A549 (cell line): ENCODE measurements at regions not wholly inside any gene's neighbourhood (a gene's known extent, or its start where the extent isn't known, plus 50 kb on each side); places are given as distances from the start of the nearest gene placed in this dataset.

Experiments
- ATAC-seq, 2 experiments: fragments of 200-7000 bp in 1 of 2; fragments of >200 bp in 1 of 2; cut with Nextera tagmentation in 1 of 2; cut with Tn5 transposase in 1 of 2; 3 replicates each; pipeline versions ENCODE4 v1.8.0 to v1.9.1; 2018 to 2020; ENCODE audit warnings: mild to moderate bottlenecking in 1 of 2, moderate library complexity in 1 of 2
- CTCF ChIA-PET: fragments of 300-600 bp; sonication (Branson Sonifier 250); formaldehyde crosslinking; extraction: SDS; loops from one replicate; lab custom pipeline; 2021; ENCODE audit warnings: antibody characterized with exemption, inconsistent platforms; lab: Yijun Ruan, JAX
- POLR2A ChIA-PET: fragments of 350-600 bp; formaldehyde crosslinking; extraction: SDS; loops from one replicate; lab custom pipeline; 2021; ENCODE audit warnings: antibody characterized with exemption, inconsistent platforms; lab: Yijun Ruan, JAX
- DNase-seq, 2 experiments: peaks; one replicate each; pipeline versions ENCODE4 v3.0.0 to v3.0.0-alpha.2; 2011 to 2016; ENCODE audit warnings: low read depth in 1 of 2, low spot score in 1 of 2
- FAIRE-seq: peaks from 2 replicates; lab custom pipeline; 2011; peaks lifted over from hg19 to GRCh38; lab: Jason Lieb, UNC
- H3K27ac ChIP-seq, 2 experiments: fragments of >200 bp; sonication (Bioruptor Twin); formaldehyde crosslinking; 3 replicates each; pipeline ENCODE4 v1.5.1; 2016 to 2017
- H3K4me1 ChIP-seq: fragments of >200 bp; sonication (Bioruptor Twin); formaldehyde crosslinking; 3 replicates; pipeline ENCODE4 v1.6.1; 2016
- H3K4me2 ChIP-seq: fragments of >200 bp; sonication (Bioruptor Twin); formaldehyde crosslinking; 3 replicates; pipeline ENCODE4 v1.6.1; 2016
- H3K4me3 ChIP-seq: fragments of >200 bp; sonication (Bioruptor Twin); formaldehyde crosslinking; 3 replicates; pipeline ENCODE4 v1.5.1; 2016
- H3K9me3 ChIP-seq: fragments of >200 bp; sonication (Bioruptor Twin); formaldehyde crosslinking; 3 replicates; pipeline ENCODE4 v1.6.1; 2016
- CEBPB ChIP-seq, 2 experiments: fragments of >200 bp in 1 of 2; sonication (Bioruptor Twin) in 1 of 2; formaldehyde crosslinking in 1 of 2; IDR thresholded peaks; 2 replicates each; pipeline ENCODE4 v1.6.1; 2012 to 2016
- EHF ChIP-seq: fragments of 250-450 bp; sonication (Bioruptor Pico); IDR thresholded peaks from 2 replicates; pipeline ENCODE4 v1.5.0; 2020; ENCODE audit warnings: mild to moderate bottlenecking
- EHMT2 ChIP-seq: fragments of 200-600 bp; sonication (generic); IDR thresholded peaks from 2 replicates; pipeline ENCODE4 v1.6.1; 2016; ENCODE audit warnings: antibody characterized with exemption, low read depth, mild to moderate bottlenecking, moderate library complexity
- ESRRA ChIP-seq: fragments of 150-350 bp; IDR thresholded peaks from 2 replicates; pipeline ENCODE4 v1.6.1; 2014; ENCODE audit warnings: mild to moderate bottlenecking, low read length, borderline replicate concordance
- FOSB ChIP-seq: fragments of 250-450 bp; sonication (Bioruptor Pico); IDR thresholded peaks from 2 replicates; pipeline ENCODE4 v1.5.0; 2020; ENCODE audit warnings: mild to moderate bottlenecking, moderate library complexity
- FOSL2 ChIP-seq, 2 experiments: fragments of 450-650 bp in 1 of 2; fragments of >200 bp in 1 of 2; sonication (Bioruptor Twin) in 1 of 2; formaldehyde crosslinking; IDR thresholded peaks; 2 replicates each; pipeline versions ENCODE4 v1.5.0 to v1.6.1; 2016 to 2020; ENCODE audit warnings: mild to moderate bottlenecking in 1 of 2, moderate library complexity in 1 of 2
- GATA3 ChIP-seq: IDR thresholded peaks from 2 replicates; pipeline ENCODE4 v1.6.1; 2012; ENCODE audit warnings: borderline replicate concordance
- HEYL ChIP-seq: fragments of 250-450 bp; sonication (Bioruptor Pico); IDR thresholded peaks from 2 replicates; pipeline ENCODE4 v1.8.0; 2021; ENCODE audit warnings: mild to moderate bottlenecking, moderate library complexity
- HOXA7 ChIP-seq: fragments of 250-450 bp; sonication (Bioruptor Pico); IDR thresholded peaks from 2 replicates; pipeline ENCODE4 v1.5.0; 2020; ENCODE audit warnings: mild to moderate bottlenecking, moderate library complexity
- JUN ChIP-seq, 2 experiments: fragments of >200 bp; sonication (Bioruptor Twin); formaldehyde crosslinking; IDR thresholded peaks; 2 replicates in 1 of 2; 3 replicates in 1 of 2; pipeline ENCODE4 v1.6.1; 2016 to 2017
- KDM1A ChIP-seq: fragments of 200-600 bp; sonication (generic); IDR thresholded peaks from 2 replicates; pipeline ENCODE4 v1.6.1; 2016; ENCODE audit warnings: low read depth, mild to moderate bottlenecking
- KDM5A ChIP-seq: fragments of 200-600 bp; sonication (generic); IDR thresholded peaks from 2 replicates; pipeline ENCODE4 v1.6.1; 2016; ENCODE audit warnings: antibody characterized with exemption, mild to moderate bottlenecking
- NFE2L2 ChIP-seq: fragments of 150-350 bp; conservative IDR thresholded peaks from 2 replicates; pipeline ENCODE4 v1.6.1; 2014; ENCODE audit warnings: low read length
- NPAS2 ChIP-seq: fragments of 250-450 bp; sonication (Bioruptor Pico); IDR thresholded peaks from 2 replicates; pipeline ENCODE4 v1.8.0; 2022; ENCODE audit warnings: mild to moderate bottlenecking, moderate library complexity, borderline replicate concordance
- NR3C1 ChIP-seq: fragments of >200 bp; sonication (Bioruptor Twin); formaldehyde crosslinking; IDR thresholded peaks from 3 replicates; pipeline ENCODE4 v1.6.1; 2017
- POLR2A ChIP-seq: IDR thresholded peaks from 2 replicates; pipeline ENCODE4 v1.6.1; 2012; ENCODE audit warnings: mild to moderate bottlenecking, low read length
- RAD21 ChIP-seq, 2 experiments: fragments of >200 bp in 1 of 2; sonication (Bioruptor Twin) in 1 of 2; formaldehyde crosslinking in 1 of 2; IDR thresholded peaks in 1 of 2; conservative IDR thresholded peaks in 1 of 2; 2 replicates in 1 of 2; 3 replicates in 1 of 2; pipeline ENCODE4 v1.6.1; 2012 to 2018; ENCODE audit warnings: inconsistent platforms in 1 of 2
- RFX5 ChIP-seq: fragments of 450-650 bp; IDR thresholded peaks from 2 replicates; pipeline ENCODE4 v1.7.1; 2014; ENCODE audit warnings: antibody characterized with exemption, mild to moderate bottlenecking, moderate library complexity
- RNF2 ChIP-seq: fragments of 200-600 bp; sonication (generic); IDR thresholded peaks from 2 replicates; pipeline ENCODE4 v1.6.1; 2016; ENCODE audit warnings: low read depth, mild to moderate bottlenecking, antibody characterized with exemption, moderate library complexity, borderline replicate concordance
- SMC3 ChIP-seq: fragments of >200 bp; sonication (Bioruptor Twin); formaldehyde crosslinking; IDR thresholded peaks from 3 replicates; pipeline ENCODE4 v1.6.1; 2018; ENCODE audit warnings: inconsistent platforms
- SREBF2 ChIP-seq: fragments of 450-650 bp; IDR thresholded peaks from 2 replicates; pipeline ENCODE4 v1.6.1; 2014; ENCODE audit warnings: mild to moderate bottlenecking, moderate library complexity
- TP53 ChIP-seq: fragments of 250-450 bp; sonication (Bioruptor Pico); IDR thresholded peaks from 2 replicates; pipeline ENCODE4 v1.5.0; 2021; ENCODE audit warnings: mild to moderate bottlenecking, moderate library complexity
- ZC3H11A ChIP-seq: fragments of 450-650 bp; IDR thresholded peaks from 2 replicates; pipeline ENCODE4 v1.6.1; 2014; ENCODE audit warnings: antibody characterized with exemption, mild to moderate bottlenecking
- WGBS: methylation state at CpG from one replicate; pipeline ENCODE4 v1.1.6; 2017; ENCODE audit errors: missing lambda C conversion rate; 5-methylcytosine and 5-hydroxymethylcytosine counted together
- TF ChIP-seq, protein P1 (sequence below): fragments of 250-450 bp; sonication (Bioruptor Pico); IDR thresholded peaks from 2 replicates; pipeline ENCODE4 v1.5.0; 2020; ENCODE audit warnings: low read depth, mild to moderate bottlenecking, moderate library complexity
- TF ChIP-seq, protein P2 (sequence below): fragments of >200 bp; sonication (Bioruptor Twin); formaldehyde crosslinking; IDR thresholded peaks from 2 replicates; pipeline ENCODE4 v1.6.1; 2016
- TF ChIP-seq, protein P3 (sequence below): fragments of 200-600 bp; sonication (generic); IDR thresholded peaks from 2 replicates; pipeline ENCODE4 v1.6.1; 2016; ENCODE audit warnings: antibody characterized with exemption, mild to moderate bottlenecking, moderate library complexity
- TF ChIP-seq, protein P4 (sequence below): fragments of >200 bp; sonication (Bioruptor Twin); formaldehyde crosslinking; IDR thresholded peaks from 3 replicates; pipeline ENCODE4 v1.5.1; 2016
- TF ChIP-seq, protein P5 (sequence below): fragments of 150-350 bp; IDR thresholded peaks from 2 replicates; pipeline ENCODE4 v1.6.1; 2014; ENCODE audit warnings: low read depth, mild to moderate bottlenecking, low read length

DNA sequence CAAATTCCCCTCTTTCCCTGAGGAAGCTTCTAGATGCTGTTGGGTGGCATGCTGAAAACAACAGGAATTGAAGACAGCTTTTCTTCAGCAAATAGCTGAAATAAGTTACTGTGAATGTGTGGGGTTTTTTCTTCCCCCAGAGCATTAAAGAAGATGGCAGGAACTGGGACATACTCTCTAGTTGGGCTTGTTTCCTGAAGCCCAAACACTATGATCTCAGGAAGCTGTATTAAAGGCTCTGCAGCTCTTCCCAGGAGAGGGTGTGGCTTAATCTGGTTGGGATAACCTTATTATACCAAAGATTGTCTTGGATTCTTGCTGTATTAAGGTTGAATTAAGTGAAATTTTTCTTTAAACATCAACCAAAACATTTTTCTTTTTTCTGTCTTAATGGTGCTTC lies 64.9 kb upstream of the LMO4 start:
- FAIRE-seq = no peak

DNA sequence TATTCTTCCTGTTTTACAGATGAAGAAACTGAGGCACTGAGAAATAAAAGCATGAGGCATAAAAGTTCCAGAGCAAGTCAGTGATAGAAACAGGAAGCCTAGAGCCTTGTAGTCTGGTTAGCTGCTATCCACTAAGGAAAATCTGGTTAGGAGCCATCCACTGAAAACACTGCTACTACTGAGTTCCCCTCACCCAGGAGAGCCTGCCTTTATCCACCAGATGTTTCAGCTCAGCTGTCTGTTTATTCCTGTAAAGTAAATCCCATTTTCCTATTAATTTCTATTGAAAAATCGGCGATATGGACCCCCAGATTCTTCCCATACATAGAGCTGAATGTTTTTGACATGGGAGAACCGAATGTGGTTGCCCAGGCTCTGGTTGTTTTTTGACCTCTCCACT lies 63.7 kb upstream of the LMO4 start:
- WGBS = 2% methylated on average over 3 of the region's 3 CpGs
- TF ChIP-seq, protein P1, sequence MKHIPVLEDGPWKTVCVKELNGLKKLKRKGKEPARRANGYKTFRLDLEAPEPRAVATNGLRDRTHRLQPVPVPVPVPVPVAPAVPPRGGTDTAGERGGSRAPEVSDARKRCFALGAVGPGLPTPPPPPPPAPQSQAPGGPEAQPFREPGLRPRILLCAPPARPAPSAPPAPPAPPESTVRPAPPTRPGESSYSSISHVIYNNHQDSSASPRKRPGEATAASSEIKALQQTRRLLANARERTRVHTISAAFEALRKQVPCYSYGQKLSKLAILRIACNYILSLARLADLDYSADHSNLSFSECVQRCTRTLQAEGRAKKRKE (CRISPR knock-in tag) = no peak
- TF ChIP-seq NPAS2 (no peak), NR3C1 (no peak), RNF2 (no peak), TP53 (CRISPR knock-in tag) (no peak), SMC3 (no peak)
- TF ChIP-seq, all 56 proteins: peak for 0
- Histone ChIP-seq H3K4me2 (no peak overlapping the region), H3K4me3 (no peak overlapping the region), H3K4me1 (no peaks in the 10 kb centered on the region), H3K9me3 (no peaks in the 10 kb centered on the region), H3K27ac (no peak overlapping the region)
- FAIRE-seq = no peak
- ChIA-PET POLR2A (no interaction called here), CTCF (no interaction called here)
- no peak for DNase-seq
- no peak for ATAC-seq

More for the DNA sequence above, 64.9 kb upstream of the LMO4 start:
- Histone ChIP-seq H3K9me3 (no peaks in the 10 kb centered on the region), H3K27ac (no peak overlapping the region), H3K4me3 (no peak overlapping the region), H3K4me1 (no peaks in the 10 kb centered on the region)
- ATAC-seq = no peak
- ChIA-PET CTCF (no interaction called here), POLR2A (no interaction called here)
- no peak for DNase-seq
- TF ChIP-seq, protein P2, sequence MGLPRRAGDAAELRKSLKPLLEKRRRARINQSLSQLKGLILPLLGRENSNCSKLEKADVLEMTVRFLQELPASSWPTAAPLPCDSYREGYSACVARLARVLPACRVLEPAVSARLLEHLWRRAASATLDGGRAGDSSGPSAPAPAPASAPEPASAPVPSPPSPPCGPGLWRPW = no peak
- TF ChIP-seq, protein P3, sequence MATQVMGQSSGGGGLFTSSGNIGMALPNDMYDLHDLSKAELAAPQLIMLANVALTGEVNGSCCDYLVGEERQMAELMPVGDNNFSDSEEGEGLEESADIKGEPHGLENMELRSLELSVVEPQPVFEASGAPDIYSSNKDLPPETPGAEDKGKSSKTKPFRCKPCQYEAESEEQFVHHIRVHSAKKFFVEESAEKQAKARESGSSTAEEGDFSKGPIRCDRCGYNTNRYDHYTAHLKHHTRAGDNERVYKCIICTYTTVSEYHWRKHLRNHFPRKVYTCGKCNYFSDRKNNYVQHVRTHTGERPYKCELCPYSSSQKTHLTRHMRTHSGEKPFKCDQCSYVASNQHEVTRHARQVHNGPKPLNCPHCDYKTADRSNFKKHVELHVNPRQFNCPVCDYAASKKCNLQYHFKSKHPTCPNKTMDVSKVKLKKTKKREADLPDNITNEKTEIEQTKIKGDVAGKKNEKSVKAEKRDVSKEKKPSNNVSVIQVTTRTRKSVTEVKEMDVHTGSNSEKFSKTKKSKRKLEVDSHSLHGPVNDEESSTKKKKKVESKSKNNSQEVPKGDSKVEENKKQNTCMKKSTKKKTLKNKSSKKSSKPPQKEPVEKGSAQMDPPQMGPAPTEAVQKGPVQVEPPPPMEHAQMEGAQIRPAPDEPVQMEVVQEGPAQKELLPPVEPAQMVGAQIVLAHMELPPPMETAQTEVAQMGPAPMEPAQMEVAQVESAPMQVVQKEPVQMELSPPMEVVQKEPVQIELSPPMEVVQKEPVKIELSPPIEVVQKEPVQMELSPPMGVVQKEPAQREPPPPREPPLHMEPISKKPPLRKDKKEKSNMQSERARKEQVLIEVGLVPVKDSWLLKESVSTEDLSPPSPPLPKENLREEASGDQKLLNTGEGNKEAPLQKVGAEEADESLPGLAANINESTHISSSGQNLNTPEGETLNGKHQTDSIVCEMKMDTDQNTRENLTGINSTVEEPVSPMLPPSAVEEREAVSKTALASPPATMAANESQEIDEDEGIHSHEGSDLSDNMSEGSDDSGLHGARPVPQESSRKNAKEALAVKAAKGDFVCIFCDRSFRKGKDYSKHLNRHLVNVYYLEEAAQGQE = no peak
- no peak for TF ChIP-seq KDM5A
- TF ChIP-seq RNF2 = no peak
- TF ChIP-seq, protein P1 (CRISPR knock-in tag) = no peak
- TF ChIP-seq CEBPB (IDR thresholded peaks at IDR 0.05) = no peak
- TF ChIP-seq ZC3H11A = no peak
- no peak for TF ChIP-seq SREBF2
- TF ChIP-seq NFE2L2 = no peak
- TF ChIP-seq, protein P4, sequence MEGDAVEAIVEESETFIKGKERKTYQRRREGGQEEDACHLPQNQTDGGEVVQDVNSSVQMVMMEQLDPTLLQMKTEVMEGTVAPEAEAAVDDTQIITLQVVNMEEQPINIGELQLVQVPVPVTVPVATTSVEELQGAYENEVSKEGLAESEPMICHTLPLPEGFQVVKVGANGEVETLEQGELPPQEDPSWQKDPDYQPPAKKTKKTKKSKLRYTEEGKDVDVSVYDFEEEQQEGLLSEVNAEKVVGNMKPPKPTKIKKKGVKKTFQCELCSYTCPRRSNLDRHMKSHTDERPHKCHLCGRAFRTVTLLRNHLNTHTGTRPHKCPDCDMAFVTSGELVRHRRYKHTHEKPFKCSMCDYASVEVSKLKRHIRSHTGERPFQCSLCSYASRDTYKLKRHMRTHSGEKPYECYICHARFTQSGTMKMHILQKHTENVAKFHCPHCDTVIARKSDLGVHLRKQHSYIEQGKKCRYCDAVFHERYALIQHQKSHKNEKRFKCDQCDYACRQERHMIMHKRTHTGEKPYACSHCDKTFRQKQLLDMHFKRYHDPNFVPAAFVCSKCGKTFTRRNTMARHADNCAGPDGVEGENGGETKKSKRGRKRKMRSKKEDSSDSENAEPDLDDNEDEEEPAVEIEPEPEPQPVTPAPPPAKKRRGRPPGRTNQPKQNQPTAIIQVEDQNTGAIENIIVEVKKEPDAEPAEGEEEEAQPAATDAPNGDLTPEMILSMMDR = no peak
- TF ChIP-seq EHF (CRISPR knock-in tag) = no peak
- TF ChIP-seq NR3C1 = no peak
- no peak for TF ChIP-seq ESRRA
- TF ChIP-seq, all 56 proteins: peak for 0
- H3K4me2 ChIP-seq = no peak overlapping the region

DNA sequence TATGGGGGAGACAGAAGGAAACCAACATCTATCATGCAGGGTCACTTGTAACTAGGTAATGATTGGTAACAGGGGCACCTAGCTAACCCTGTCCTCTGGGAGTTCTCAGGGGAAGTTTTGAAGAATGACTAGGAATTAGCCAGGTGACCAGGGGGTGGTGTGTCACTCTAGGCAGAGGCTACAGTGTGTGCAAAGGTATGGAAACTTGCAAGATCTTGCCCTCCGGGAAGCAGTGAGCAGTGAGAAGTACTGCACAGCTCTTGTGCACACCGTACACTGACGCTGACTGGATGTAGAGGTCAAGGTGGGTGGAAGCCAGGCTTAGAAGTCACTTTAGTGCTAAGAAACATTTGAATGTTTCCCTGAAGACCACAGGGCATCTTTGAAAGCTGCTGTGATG lies 62.9 kb upstream of the LMO4 start:
- 84% methylated on average over 3 of the region's 3 CpGs for WGBS
- no peak for FAIRE-seq
- no peak overlapping the region for H3K4me3 ChIP-seq
- TF ChIP-seq JUN (IDR thresholded peaks at IDR 0.05) (no peak), POLR2A (no peak), RFX5 (no peak), EHMT2 (no peak), RAD21 (conservative IDR thresholded peaks at IDR 0.05 in 1 of 2, IDR thresholded peaks at IDR 0.05 in 1 of 2) (no peak), SREBF2 (no peak), GATA3 (no peak), HOXA7 (CRISPR knock-in tag) (no peak), KDM5A (no peak), FOSB (CRISPR knock-in tag) (no peak), FOSL2 (IDR thresholded peaks at IDR 0.05) (no peak), FOSL2 (CRISPR knock-in tag; IDR thresholded peaks at IDR 0.05) (no peak), KDM1A (no peak), HEYL (CRISPR knock-in tag) (no peak)
- TF ChIP-seq, protein P5, sequence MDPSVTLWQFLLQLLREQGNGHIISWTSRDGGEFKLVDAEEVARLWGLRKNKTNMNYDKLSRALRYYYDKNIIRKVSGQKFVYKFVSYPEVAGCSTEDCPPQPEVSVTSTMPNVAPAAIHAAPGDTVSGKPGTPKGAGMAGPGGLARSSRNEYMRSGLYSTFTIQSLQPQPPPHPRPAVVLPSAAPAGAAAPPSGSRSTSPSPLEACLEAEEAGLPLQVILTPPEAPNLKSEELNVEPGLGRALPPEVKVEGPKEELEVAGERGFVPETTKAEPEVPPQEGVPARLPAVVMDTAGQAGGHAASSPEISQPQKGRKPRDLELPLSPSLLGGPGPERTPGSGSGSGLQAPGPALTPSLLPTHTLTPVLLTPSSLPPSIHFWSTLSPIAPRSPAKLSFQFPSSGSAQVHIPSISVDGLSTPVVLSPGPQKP = no peak

More for the DNA sequence above, 62.9 kb upstream of the LMO4 start:
- no peak overlapping the region for H3K4me2 ChIP-seq
- H3K4me1 ChIP-seq = no peaks in the 10 kb centered on the region
- CTCF ChIA-PET = no interaction called here
- ATAC-seq (no peak), DNase-seq (no peak)
- H3K27ac ChIP-seq = no peak overlapping the region
- H3K9me3 ChIP-seq = no peaks in the 10 kb centered on the region
- POLR2A ChIA-PET = no interaction called here
